CD4-positive, alpha-beta T cell (primary cell): ENCODE measurements at regions not wholly inside any gene's neighbourhood (a gene's known extent, or its start where the extent isn't known, plus 50 kb on each side); places are given as distances from the start of the nearest gene placed in this dataset.

Experiments
- ATAC-seq: fragments of 200-7000 bp; cut with Tn5 transposase; one replicate; pipeline ENCODE4 v1.10.0; 2022; ENCODE audit warnings: mild to moderate bottlenecking; ENCODE audit not compliant: poor library complexity
- CTCF ChIA-PET: fragments of 350-600 bp; sonication (Branson Sonifier 250); formaldehyde crosslinking; loops from one replicate; lab custom pipeline; 2021; ENCODE audit warnings: antibody characterized with exemption, inconsistent platforms; lab: Charles Lee
- POLR2A ChIA-PET: fragments of 350-600 bp; sonication (Branson Sonifier 250); formaldehyde crosslinking; loops from one replicate; lab custom pipeline; 2021; ENCODE audit warnings: antibody characterized with exemption, inconsistent platforms; lab: Charles Lee
- DNase-seq, 14 experiments: peaks; one replicate each; pipeline ENCODE4 v3.0.0-alpha.2; 2013 to 2020; ENCODE audit warnings: mixed read lengths in 2 of 14
- H3K27ac ChIP-seq, 2 donors: one replicate each; pipeline versions ENCODE4 v1.5.1 to v1.7.0; 2013; ENCODE audit warnings: low read length in 2 of 2, low read depth in 1 of 2, mild to moderate bottlenecking in 1 of 2
- H3K27me3 ChIP-seq, 2 experiments: 1 replicate in 1 of 2; 2 replicates in 1 of 2; pipeline versions ENCODE4 v1.6.1 to v1.7.0; 2013; ENCODE audit warnings: low read length in 2 of 2, control low read depth in 1 of 2, mild to moderate bottlenecking in 1 of 2, moderate library complexity in 1 of 2; ENCODE audit not compliant: insufficient read depth in 2 of 2, control insufficient read depth in 1 of 2
- H3K36me3 ChIP-seq: one replicate; pipeline ENCODE4 v1.6.1; 2013; ENCODE audit warnings: low read length, control low read depth; ENCODE audit not compliant: insufficient read depth
- H3K4me1 ChIP-seq: one replicate; pipeline ENCODE4 v1.6.1; 2013; ENCODE audit warnings: low read length, control low read depth; ENCODE audit not compliant: insufficient read depth
- H3K4me3 ChIP-seq: one replicate; pipeline ENCODE4 v1.5.1; 2013; ENCODE audit warnings: mild to moderate bottlenecking, low read length, moderate library complexity
- H3K9me3 ChIP-seq, 2 experiments: 1 replicate in 1 of 2; 2 replicates in 1 of 2; pipeline versions ENCODE4 v1.6.1 to v1.7.0; 2013; ENCODE audit warnings: low read length in 2 of 2, mild to moderate bottlenecking in 2 of 2, control low read depth in 1 of 2, moderate library complexity in 1 of 2; ENCODE audit not compliant: control insufficient read depth in 1 of 2, insufficient read depth in 1 of 2
- H3K27ac Mint-ChIP-seq: one replicate; pipeline ENCODE4 v1.8.0; 2020; ENCODE audit warnings: mixed read lengths
- H3K27me3 Mint-ChIP-seq: one replicate; pipeline ENCODE4 v1.8.0; 2021; ENCODE audit warnings: mixed read lengths
- H3K36me3 Mint-ChIP-seq: one replicate; pipeline ENCODE4 v1.8.0; 2021; ENCODE audit warnings: low read depth, mixed read lengths
- H3K4me1 Mint-ChIP-seq: one replicate; pipeline ENCODE4 v1.8.0; 2021; ENCODE audit warnings: low read depth, mixed read lengths
- H3K4me3 Mint-ChIP-seq: one replicate; pipeline ENCODE4 v1.8.0; 2020; ENCODE audit warnings: mild to moderate bottlenecking, mixed read lengths
- H3K9me3 Mint-ChIP-seq: one replicate; pipeline ENCODE4 v1.8.0; 2020; ENCODE audit warnings: mixed read lengths
- CTCF ChIP-seq: fragments of 200-600 bp; IDR thresholded peaks from one replicate; pipeline ENCODE4 v1.8.0; 2022; ENCODE audit warnings: antibody characterized with exemption, mild to moderate bottlenecking
- intact Hi-C, 2 experiments: fragments of 100-400 bp; cut with DNase I in 1 of 2; cut with micrococcal nuclease in 1 of 2; formaldehyde crosslinking; loops; one replicate each; pipeline versions ENCODE4 v1.15.1 to v1.9.0; 2023 to 2025; cut with DNase I, micrococcal nuclease

- H3K36me3 Mint-ChIP-seq, result no peaks in the 10 kb centered on the region
- no peaks in the 10 kb centered on the region for H3K4me1 ChIP-seq
- no peak for DNase-seq
- no peak overlapping the region for H3K27ac ChIP-seq
- no peak for ATAC-seq
- H3K27me3 ChIP-seq, result peaks cover 0 to 2% of the 10 kb centered on the region in 2 experiments
- no peak overlapping the region for H3K27ac Mint-ChIP-seq
- H3K9me3 Mint-ChIP-seq, result no peaks in the 10 kb centered on the region
- intact Hi-C loops, result no loop called here
- no peak overlapping the region for H3K4me3 Mint-ChIP-seq
- ChIA-PET CTCF (no interaction called here), POLR2A (no interaction called here)
- H3K9me3 ChIP-seq, result peaks cover 0 to 9% of the 10 kb centered on the region in 2 experiments
- no peaks in the 10 kb centered on the region for H3K27me3 Mint-ChIP-seq
- no peaks in the 10 kb centered on the region for H3K36me3 ChIP-seq
- H3K4me1 Mint-ChIP-seq, result no peaks in the 10 kb centered on the region
- no peak overlapping the region for H3K4me3 ChIP-seq
- no peak for TF ChIP-seq CTCF
Measured at GRCh38 chr13:31591642-31592233, 147.6 kb upstream of the RXFP2 start.

- H3K36me3 ChIP-seq, result no peaks in the 10 kb centered on the region
- ATAC-seq (no peak), DNase-seq (no peak)
- H3K4me1 Mint-ChIP-seq, result no peaks in the 10 kb centered on the region
- no peak overlapping the region for H3K4me3 Mint-ChIP-seq
- POLR2A ChIA-PET, result no interaction called here
- CTCF ChIA-PET, result no interaction called here
- no peak overlapping the region for H3K27ac ChIP-seq
- no peak for TF ChIP-seq CTCF
- H3K4me1 ChIP-seq, result no peaks in the 10 kb centered on the region
- no peak overlapping the region for H3K4me3 ChIP-seq
- H3K9me3 Mint-ChIP-seq, result no peaks in the 10 kb centered on the region
- peaks cover 0 to 4% of the 10 kb centered on the region in 2 experiments for H3K9me3 ChIP-seq
- no peaks in the 10 kb centered on the region for H3K36me3 Mint-ChIP-seq
- H3K27me3 ChIP-seq, result peaks cover 0 to 2% of the 10 kb centered on the region in 2 experiments
- no peaks in the 10 kb centered on the region for H3K27me3 Mint-ChIP-seq
- H3K27ac Mint-ChIP-seq, result no peak overlapping the region
- intact Hi-C loops, result no loop called here
Measured at GRCh38 chr13:31594056-31594455, 145.3 kb upstream of the RXFP2 start.

- no peak overlapping the region for H3K4me3 ChIP-seq
- Mint-ChIP-seq H3K36me3 (no peaks in the 10 kb centered on the region), H3K9me3 (no peaks in the 10 kb centered on the region), H3K4me3 (no peak overlapping the region), H3K4me1 (no peaks in the 10 kb centered on the region), H3K27me3 (no peaks in the 10 kb centered on the region), H3K27ac (no peak overlapping the region)
- ChIA-PET POLR2A (no interaction called here), CTCF (no interaction called here)
- no peaks in the 10 kb centered on the region for H3K36me3 ChIP-seq
- intact Hi-C loops, result no loop called here
- H3K9me3 ChIP-seq, result peaks cover 0 to 4% of the 10 kb centered on the region in 2 experiments
- TF ChIP-seq CTCF, result no peak
- no peak overlapping the region for H3K27ac ChIP-seq
- H3K4me1 ChIP-seq, result no peaks in the 10 kb centered on the region
- H3K27me3 ChIP-seq, result peaks cover 0 to 2% of the 10 kb centered on the region in 2 experiments
- ATAC-seq, result no peak
- DNase-seq, result no peak
Measured at GRCh38 chr13:31595563-31595962, 143.8 kb upstream of the RXFP2 start.
